Testis (tissue), 2 donors: ENCODE measurements at regions not wholly inside any gene's neighbourhood (a gene's known extent, or its start where the extent isn't known, plus 50 kb on each side); places are given as distances from the start of the nearest gene placed in this dataset.

Source experiments
- DNase-seq: peaks from one replicate; pipeline ENCODE4 v3.0.0-alpha.2; 2019
- H3K27ac ChIP-seq, 2 donors: fragments of 200-600 bp; sonication (generic); one replicate each; pipeline ENCODE4 v1.5.1; 2019
- H3K27me3 ChIP-seq: fragments of 200-600 bp; sonication (generic); one replicate; pipeline ENCODE4 v1.5.1; 2019
- H3K36me3 ChIP-seq: fragments of 200-600 bp; sonication (generic); one replicate; pipeline ENCODE4 v1.5.1; 2017; ENCODE audit warnings: low read depth; ENCODE audit errors: missing control alignments
- H3K4me1 ChIP-seq: fragments of 200-600 bp; sonication (generic); one replicate; pipeline ENCODE4 v1.5.1; 2019
- H3K4me3 ChIP-seq, 2 donors: fragments of 200-600 bp; sonication (generic); one replicate each; pipeline ENCODE4 v1.5.1; 2017 to 2019
- H3K9me3 ChIP-seq: fragments of 200-600 bp; sonication (generic); one replicate; pipeline ENCODE4 v1.5.1; 2017
- POLR2A ChIP-seq: fragments of 450-650 bp; IDR thresholded peaks from one replicate; pipeline ENCODE4 v1.6.1; 2017; ENCODE audit warnings: antibody characterized with exemption, mild to moderate bottlenecking, moderate library complexity
- WGBS, 2 donors: methylation state at CpG; one replicate each; pipeline ENCODE4 v1.1.5; 2018; 5-methylcytosine and 5-hydroxymethylcytosine counted together
- intact Hi-C: fragments of 100-400 bp; cut with DNase I; formaldehyde crosslinking; loops from one replicate; pipeline ENCODE4 v1.15.1; 2023; ENCODE audit warnings: low total_unique reads
- TF ChIP-seq, protein P1 (sequence below), 3 experiments: fragments of 450-650 bp in 2 of 3; fragments of 200-600 bp in 1 of 3; sonication (generic) in 1 of 3; IDR thresholded peaks; one replicate each; pipeline ENCODE4 v1.5.1; 2016 to 2019; ENCODE audit warnings: antibody characterized with exemption in 3 of 3, mild to moderate bottlenecking in 2 of 3, moderate library complexity in 1 of 3

DNA sequence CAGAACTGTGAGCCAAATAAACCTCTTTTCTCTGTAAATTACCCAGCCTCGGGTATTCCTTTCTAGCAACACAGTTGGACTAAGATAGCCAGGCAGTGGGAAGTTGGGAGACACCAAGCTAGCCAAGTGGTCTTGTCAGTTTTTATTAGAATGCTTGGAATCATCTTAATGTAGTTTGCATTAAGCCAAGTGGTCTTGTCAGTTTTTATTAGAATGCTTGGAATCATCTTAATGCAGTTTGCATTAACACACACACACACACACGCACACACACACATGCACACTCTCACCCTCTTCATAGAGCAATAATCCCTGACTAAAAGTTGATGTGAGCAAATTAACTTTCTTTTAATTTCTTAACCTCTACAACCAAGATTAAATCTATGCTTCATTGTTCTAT is 151.5 kb downstream of the VAPA start:
- no peaks in the 10 kb centered on the region for H3K27me3 ChIP-seq
- H3K36me3 ChIP-seq: no peaks in the 10 kb centered on the region
- intact Hi-C loops: no loop called here
- DNase-seq: no peak
- H3K9me3 ChIP-seq: no peaks in the 10 kb centered on the region
- no peak overlapping the region for H3K27ac ChIP-seq
- 86 to 87% methylated on average over 2 of the region's 2 CpGs for WGBS, 2 donors
- H3K4me1 ChIP-seq: peaks cover 2% of the 10 kb centered on the region
- TF ChIP-seq POLR2A: no peak
- no peak overlapping the region for H3K4me3 ChIP-seq

DNA sequence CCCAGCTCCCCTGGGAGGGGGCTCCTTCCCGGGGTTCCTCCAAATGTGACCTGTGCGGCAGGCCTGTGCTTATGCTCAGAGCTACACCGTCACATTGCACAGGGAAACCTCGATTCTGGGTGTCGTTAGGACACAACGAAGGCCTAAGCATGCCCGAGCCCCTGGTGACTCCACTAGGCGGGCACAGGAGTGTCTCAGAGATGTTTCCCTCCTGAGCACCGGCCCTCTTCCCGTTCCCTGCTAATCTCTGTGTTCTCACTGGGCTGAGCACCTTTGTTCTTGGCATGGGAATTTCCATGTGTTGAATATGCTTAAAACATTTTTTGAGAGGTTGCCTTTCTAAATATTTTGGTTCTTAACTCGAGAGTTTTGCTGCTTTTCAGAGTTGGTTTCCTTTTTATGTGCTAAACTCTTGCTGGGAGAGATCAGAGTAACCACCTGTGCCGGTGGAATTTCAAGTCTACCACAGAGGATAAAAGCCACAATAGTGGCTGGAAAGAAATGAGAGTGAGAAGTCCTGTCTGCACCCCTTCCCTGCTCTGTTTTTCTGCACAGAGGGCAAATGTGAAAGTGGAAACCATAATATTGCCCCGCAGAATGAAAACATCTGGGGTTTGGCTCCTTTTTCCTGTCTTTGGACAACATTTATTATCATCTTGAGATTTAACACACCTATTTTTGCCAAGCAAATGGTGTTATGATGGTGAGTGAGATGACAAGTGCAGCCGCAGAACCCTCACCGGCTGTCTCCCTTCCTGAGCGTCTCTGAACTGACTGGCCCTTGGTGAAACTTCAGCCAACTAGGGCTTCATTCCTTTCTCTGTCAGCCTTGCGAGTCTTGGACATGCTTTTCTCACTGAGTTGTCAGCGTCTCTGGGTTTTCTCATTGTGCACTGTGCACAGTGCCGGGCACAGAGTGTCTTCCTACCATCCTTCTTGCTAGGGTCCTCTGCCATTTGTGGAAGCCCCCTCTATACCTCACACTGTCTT is 154.1 kb downstream of the VAPA start:
- no peak for DNase-seq
- H3K4me3 ChIP-seq: no peak overlapping the region
- TF ChIP-seq POLR2A: no peak
- TF ChIP-seq, protein P1, sequence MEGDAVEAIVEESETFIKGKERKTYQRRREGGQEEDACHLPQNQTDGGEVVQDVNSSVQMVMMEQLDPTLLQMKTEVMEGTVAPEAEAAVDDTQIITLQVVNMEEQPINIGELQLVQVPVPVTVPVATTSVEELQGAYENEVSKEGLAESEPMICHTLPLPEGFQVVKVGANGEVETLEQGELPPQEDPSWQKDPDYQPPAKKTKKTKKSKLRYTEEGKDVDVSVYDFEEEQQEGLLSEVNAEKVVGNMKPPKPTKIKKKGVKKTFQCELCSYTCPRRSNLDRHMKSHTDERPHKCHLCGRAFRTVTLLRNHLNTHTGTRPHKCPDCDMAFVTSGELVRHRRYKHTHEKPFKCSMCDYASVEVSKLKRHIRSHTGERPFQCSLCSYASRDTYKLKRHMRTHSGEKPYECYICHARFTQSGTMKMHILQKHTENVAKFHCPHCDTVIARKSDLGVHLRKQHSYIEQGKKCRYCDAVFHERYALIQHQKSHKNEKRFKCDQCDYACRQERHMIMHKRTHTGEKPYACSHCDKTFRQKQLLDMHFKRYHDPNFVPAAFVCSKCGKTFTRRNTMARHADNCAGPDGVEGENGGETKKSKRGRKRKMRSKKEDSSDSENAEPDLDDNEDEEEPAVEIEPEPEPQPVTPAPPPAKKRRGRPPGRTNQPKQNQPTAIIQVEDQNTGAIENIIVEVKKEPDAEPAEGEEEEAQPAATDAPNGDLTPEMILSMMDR (IDR thresholded peaks at IDR 0.05): no peak
- no peak overlapping the region for H3K27ac ChIP-seq
- no peaks in the 10 kb centered on the region for H3K9me3 ChIP-seq
- H3K27me3 ChIP-seq: no peaks in the 10 kb centered on the region
- H3K36me3 ChIP-seq: no peaks in the 10 kb centered on the region
- no peaks in the 10 kb centered on the region for H3K4me1 ChIP-seq
- WGBS, 2 donors: 77 to 81% methylated on average over 19 of the region's 19 CpGs
- intact Hi-C loops: no loop called here

DNA sequence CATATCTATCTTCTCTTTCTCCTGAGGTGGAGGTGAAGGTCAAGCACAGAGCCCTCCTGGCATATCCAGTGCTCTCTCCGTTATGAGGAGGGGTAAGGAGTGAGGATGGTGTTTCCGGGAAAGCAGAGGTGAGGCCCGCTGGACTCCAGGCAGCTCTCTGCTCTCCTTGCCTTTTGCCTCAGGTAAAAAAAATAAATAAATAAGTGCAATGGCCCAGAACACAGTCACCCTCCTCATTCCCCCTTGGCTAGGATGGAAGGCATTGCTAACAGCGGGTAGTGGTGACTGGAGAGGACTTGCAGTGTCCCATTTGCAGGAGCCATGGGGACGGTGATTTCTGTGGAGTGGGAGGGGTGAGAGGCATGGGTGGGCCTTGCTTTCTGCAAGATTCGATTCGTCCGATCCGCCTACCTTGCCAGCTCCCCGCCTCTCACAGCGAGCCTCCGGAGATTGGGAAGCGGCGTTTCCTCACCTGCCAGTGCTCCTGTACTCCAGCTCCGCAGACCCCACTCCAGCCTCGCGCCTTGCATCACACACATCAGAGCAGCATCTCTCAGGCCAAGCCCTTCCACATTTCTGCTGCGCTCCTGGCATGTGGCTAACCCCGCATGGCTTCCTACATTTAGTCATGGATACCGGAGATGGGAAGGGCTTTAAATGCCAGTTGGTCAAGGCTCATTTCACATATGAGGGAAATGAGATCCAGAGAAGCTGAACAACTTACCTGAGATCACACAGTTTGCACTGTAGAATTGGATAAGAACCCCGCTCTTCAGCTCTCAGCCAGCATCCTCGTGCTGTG is 155.2 kb downstream of the VAPA start:
- H3K4me1 ChIP-seq: no peaks in the 10 kb centered on the region
- no peak for TF ChIP-seq POLR2A
- TF ChIP-seq, protein P1 (IDR thresholded peaks at IDR 0.05): no peak
- H3K27me3 ChIP-seq: no peaks in the 10 kb centered on the region
- H3K36me3 ChIP-seq: no peaks in the 10 kb centered on the region
- DNase-seq: no peak
- H3K4me3 ChIP-seq: no peak overlapping the region
- no peak overlapping the region for H3K27ac ChIP-seq
- H3K9me3 ChIP-seq: no peaks in the 10 kb centered on the region
- WGBS, 2 donors: 82 to 84% methylated on average over 22 of the region's 22 CpGs
- intact Hi-C loops: no loop called here

DNA sequence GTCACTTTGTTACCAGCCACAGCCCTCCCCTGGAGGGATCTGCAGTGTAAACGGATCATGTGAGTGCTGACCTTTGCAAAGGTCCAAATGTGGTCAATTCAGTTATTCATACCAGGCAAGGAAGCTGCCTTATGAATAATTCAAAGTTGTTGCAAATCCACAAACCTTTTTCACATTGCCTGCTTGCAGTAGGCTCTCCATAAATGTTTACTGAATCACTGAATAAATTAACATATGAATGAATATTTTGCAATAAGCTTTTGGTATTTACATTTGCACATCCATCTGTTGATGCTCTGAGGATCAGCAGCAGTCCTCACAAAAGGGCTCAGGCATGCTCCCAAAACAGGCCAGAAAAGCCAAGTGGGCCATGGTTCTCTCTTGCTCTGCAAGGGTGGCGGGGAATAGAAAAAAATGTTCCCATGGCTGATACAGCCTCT is 156.8 kb downstream of the VAPA start:
- no peak for DNase-seq
- H3K9me3 ChIP-seq: no peaks in the 10 kb centered on the region
- no peaks in the 10 kb centered on the region for H3K27me3 ChIP-seq
- TF ChIP-seq POLR2A: no peak
- TF ChIP-seq, protein P1 (IDR thresholded peaks at IDR 0.05): no peak
- no peak overlapping the region for H3K4me3 ChIP-seq
- WGBS, 2 donors: 82 to 88% methylated on average over 2 of the region's 2 CpGs
- intact Hi-C loops: no loop called here
- no peaks in the 10 kb centered on the region for H3K36me3 ChIP-seq
- H3K4me1 ChIP-seq: no peaks in the 10 kb centered on the region
- H3K27ac ChIP-seq: no peak overlapping the region

DNA sequence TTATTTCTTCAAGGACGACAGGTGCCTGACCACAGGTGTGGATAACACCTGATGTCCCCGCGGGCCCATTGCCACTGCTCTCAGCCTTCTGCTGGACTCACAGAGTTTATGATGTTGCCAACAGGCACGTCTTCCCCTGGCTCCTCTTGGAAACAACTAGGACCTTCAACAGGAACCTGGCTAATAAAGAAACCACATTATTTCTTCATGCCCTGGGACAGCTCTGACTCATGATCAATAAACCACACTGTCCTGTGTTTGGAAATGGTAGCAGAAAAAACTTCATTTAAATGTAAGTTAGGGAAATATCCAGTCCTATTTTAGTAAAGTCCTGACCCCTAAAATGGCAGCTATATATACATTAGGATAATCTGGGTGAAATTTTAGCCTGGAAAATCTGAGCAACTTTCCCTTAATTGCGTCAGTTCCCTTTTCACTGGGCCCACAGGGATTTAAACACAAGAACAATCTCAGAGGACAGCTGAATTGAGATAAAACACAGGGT is 158.9 kb downstream of the VAPA start:
- H3K9me3 ChIP-seq: no peaks in the 10 kb centered on the region
- 82 to 83% methylated on average over 5 of the region's 5 CpGs for WGBS, 2 donors
- no peak overlapping the region for H3K27ac ChIP-seq
- no peaks in the 10 kb centered on the region for H3K27me3 ChIP-seq
- intact Hi-C loops: no loop called here
- H3K4me3 ChIP-seq: no peak overlapping the region
- H3K36me3 ChIP-seq: no peaks in the 10 kb centered on the region
- TF ChIP-seq POLR2A: no peak
- TF ChIP-seq, protein P1 (IDR thresholded peaks at IDR 0.05): no peak
- no peak for DNase-seq
- no peaks in the 10 kb centered on the region for H3K4me1 ChIP-seq
